ENCODE measurements at regions not wholly inside any gene's neighbourhood (a gene's known extent, or its start where the extent isn't known, plus 50 kb on each side); places are given as distances from the start of the nearest gene placed in this dataset.
"Not testable (repeated sequence)": the region's sequence is repeated elsewhere in the genome, so short reads cannot be mapped to it uniquely, and the experiment has no call there.

DNA sequence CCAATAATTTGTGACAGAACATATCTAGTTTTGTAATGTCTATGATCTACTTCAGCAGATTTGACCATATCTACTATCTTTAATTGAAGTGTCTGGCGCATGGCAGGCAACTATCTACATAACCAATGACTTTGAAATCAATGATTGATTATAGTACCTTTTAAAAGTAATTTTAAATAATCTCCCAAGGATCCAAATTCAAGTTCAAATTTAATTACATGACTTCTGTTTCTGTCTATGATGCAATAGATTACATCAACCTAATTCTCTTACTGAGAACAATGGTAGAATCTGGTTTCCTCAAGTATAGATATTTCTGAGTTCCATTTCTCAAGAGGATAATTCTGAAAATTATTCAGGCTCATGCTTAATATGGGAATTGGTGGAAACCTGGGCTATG lies 177.4 kb upstream of the IL15 start:
- no peak for DNase-seq (ENCODE audit: low spot score)

DNA sequence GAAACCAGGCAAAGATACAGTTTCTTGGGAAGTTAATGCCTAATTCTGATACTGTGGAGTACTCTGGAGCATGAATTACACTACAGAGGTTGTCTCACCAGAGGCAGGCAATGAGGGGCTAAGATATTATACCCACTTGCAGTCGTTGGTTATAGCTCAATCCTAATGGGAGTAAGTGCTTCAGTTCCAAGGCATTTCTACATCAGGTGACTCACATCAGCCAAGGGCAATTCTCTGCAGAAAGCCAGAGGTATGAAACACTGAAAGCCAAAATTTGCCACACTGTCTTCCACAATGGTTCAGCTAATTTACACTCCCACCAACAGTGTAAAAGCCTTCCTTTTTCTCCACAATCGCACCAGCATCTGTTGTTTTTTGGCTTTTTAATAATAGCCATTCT lies 174.0 kb upstream of the IL15 start:
- DNase-seq (ENCODE audit: low spot score): no peak

DNA sequence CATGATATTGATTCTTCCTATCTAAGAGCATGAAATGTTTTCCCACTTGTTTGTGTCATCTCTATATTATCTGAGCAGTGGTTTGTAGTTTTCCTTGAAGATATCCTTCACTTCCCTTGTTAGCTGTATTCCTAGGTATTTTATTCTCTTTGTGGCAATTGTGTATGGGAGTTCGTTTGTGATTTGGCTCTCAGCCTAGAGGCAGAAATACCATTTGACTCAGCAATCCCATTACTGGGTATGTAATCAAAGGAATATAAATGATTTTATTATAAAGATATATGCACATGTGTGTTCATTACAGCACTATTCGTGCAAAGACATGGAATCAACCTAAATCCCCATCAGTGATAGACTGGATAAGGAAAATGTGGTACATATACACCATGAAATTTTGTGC lies 172.7 kb upstream of the IL15 start:
- DNase-seq (ENCODE audit: low spot score): no peak

DNA sequence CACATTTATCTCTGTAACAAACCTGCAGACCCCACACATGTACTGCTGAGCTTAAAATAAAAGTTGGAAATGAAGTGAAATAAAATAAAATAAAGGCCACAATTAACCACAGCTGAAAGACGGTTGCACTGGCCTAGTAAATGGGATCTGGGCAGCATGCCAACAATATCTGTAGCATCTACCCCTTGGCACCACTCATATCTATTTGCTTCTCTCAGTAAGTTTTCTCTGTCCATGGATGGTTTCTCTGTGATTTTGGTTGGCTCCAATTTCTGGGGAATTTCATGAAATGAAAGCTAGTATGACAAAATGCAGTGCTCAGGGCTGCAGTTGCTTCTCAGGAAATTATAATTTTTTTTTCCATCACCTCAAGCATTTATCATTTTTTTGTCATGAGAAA lies 172.0 kb upstream of the IL15 start:
- DNase-seq (ENCODE audit: low spot score): no peak

DNA sequence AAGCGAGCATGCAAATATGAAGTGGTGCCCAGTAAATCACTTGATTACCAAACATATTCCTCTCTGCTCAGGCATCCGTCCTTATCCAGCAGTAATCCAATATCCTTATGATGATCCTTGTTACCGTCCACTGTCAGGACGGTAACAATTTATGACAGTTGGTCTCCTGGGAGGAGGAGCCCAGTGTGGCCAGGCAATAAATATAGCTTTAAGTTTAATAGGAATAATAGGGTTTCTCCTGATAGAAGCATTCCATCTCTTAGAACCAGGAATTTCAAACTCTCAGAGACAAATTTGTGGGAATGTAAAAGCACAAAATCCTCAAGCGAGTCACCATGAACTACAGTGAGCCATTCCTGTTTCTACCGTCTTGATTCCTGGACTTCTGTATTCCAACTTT lies 171.2 kb upstream of the IL15 start:
- no peak for DNase-seq (ENCODE audit: low spot score)

DNA sequence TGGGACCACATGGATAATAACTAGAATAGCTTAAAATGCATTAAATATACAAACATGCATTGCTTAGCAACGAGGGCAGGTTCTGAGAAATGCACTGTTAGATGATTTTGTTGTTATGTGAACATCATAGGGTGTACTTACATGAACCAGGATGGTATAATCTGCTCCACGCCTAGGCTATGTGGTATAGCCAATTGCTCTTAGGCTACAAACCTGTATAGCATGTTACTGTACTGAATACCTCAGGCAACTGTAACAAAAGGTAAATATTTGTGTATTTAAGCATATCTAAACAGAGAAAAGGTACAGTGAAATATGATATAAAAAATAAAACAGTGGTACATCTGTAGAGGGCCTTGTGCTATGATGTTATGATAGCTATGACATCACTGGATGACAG lies 169.2 kb upstream of the IL15 start:
- DNase-seq (ENCODE audit: low spot score): no peak

DNA sequence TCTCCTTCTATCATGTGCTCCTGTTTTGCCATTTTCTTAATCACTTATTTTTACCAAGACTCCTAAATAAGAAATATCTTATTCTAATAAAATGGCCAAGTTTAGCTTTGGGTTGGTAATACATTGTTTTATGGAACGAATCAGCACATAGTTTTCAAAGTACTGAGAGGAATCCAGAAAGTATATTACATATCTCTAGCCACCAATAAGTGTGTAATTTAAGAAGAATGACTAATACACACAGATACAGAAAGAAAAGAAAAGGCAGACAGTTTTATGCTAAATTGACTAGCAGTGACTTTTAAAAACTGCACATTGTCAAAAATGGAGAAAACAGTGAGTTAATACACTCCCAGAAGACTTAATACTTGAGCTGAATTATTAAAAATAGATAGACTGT lies 167.0 kb upstream of the IL15 start:
- no peak for DNase-seq (ENCODE audit: low spot score)

DNA sequence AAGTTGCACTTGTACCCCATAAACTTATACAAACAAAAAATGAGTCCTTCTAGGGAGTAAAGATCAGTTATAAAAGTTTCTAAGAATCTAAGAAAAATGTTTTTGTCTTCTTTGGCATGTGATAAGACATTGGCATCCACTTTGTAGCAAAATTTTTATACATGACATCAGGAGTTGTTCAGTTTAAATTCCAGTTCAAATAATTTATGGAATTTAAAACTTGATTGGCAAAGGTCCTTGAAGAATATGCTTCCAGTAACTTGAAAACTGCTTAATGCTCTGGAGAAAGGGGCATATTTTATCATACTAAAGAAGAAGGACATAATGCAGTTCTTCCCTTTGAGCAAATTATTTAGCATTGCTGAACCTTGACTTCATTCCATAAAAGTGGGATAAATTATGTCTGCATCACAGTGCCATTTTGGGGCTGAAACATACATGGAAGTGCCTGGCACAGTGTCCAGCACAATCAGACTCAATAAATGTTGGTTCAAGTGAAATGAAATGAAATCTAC lies 163.3 kb upstream of the IL15 start:
- no peak for DNase-seq (ENCODE audit: low spot score)

DNA sequence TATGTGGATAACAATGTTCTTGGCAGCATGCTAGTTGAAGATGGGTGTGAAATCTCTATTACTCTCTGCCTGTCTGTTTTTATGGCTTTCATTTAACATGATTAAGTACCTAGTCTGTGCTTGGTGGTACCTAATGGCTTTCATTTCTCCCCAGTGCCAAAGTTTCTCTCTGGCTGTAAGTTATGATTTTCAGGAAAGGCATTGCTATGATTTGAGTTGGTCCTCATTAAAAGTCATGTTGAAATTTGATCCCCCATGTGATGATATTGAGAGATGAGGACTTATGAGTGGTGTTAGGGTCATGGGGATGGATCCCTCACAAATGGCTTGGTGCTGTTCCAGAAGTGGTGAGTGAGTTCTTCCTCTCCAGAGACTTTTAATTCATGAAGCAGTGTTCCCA lies 162.4 kb upstream of the IL15 start:
- no peak for DNase-seq (ENCODE audit: low spot score)

DNA sequence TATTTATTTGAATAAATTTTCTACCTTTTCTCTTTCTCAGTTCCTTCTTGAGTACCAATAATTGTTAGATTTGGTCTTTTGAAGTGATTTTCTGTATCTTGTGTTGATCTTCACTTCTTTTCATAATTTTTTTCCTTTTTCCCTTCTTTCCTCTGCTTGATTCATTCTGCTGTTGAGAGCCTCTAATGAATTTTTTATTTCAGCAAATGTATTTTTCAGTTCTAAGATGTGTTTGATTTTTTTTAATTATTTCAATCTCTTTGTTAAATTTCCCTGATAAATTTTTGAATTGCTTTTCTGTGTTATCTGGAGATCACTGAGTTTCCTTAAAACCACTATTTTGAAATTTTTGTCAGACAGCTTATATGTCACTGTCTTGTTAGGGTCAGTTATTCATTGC lies 155.4 kb upstream of the IL15 start:
- DNase-seq (ENCODE audit: low spot score): no peak

DNA sequence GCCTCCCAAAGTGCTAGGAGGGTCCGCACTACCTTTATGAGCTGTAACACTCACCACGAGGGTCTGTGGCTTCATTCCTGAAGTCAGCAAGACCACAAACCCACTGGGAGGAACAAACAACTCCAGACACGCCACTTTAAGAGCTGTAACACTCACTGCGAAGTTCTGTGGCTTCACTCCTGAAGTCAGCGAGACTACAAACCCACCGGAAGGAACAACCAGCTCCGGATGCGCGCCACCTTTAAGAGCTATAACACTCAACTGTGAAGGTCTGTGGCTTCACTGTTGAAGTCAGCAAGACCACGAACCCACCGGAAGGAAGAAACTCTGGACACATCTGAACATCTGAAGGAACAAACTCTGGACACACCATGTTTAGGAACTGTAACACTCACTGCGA lies 152.1 kb upstream of the IL15 start:
- DNase-seq (ENCODE audit: low spot score): not testable (repeated sequence)

DNA sequence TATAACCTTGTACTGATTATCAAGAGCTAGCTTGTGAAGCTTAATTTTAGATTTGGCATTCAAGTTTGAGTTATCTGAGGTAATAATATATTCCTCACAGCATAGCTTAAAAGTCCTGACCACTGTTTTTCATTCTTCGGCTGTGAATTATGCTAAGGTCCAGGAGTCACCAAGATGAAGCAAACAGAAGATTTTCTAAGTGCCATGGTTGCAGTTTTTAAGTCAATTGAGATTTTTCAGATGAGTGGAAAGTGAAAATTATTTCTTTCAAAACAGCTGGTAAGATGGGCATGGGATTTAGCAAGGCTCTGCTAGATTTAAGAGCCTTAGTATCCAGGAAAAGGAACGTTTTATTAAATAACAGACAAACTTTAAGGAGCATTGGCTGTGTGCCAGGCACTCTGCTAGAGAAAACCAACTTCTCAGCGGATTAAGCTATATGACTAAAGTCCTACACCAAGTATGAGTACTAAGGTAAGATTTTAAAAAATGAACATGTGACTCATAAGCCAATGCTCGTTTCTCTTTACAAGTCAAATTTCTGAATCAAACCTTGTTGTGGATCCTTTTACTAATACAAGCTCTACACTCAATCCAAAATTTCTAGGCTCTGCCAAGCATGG lies 149.9 kb upstream of the IL15 start:
- no peak for DNase-seq (ENCODE audit: low spot score)

DNA sequence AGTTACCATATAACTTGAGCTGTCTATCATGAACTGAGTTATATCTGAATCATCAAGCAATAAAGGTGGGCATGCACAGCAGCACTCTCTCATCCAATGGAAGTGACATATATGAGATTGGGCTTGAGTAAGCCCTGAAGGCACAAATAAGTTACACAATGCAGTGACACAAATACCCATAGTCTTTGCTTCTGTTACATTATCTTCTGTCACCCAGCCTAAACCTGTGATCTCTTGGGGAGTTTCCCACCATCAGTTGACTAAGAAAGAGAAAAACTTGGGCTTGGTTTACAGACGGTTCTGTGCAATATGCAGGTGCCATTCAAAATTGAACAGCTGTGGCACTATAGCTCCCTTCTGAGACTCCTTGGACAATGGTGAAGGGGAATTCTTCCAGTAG lies 138.8 kb upstream of the IL15 start:
- DNase-seq (ENCODE audit: low spot score): no peak

DNA sequence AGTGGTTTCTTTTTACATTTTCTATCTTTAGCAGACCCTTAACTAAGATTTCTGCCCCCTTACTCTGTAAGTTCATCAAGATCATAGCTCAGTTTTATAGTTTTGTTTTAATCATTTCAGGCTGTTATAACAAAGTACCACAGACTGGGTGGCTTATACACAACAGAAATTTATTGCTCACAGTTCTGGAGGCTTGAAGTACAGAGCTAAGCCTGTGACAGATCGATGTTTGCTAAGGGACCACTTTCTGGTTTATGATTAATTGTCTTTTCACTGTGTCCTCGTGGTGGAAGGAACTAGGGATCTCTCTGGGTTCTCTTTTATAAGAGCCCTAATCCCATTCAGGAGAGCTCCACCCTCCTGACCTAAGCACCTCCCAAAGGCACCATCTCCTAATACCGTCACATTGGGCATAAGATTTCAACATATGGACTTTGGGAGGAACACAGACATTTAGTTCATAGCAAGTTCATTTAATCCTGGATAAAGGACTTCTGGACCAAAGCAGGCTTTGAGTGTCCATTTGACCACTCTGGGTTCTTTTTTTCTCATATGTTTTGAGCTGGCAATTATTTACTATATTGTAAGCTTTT lies 137.0 kb upstream of the IL15 start:
- no peak for DNase-seq (ENCODE audit: low spot score)

DNA sequence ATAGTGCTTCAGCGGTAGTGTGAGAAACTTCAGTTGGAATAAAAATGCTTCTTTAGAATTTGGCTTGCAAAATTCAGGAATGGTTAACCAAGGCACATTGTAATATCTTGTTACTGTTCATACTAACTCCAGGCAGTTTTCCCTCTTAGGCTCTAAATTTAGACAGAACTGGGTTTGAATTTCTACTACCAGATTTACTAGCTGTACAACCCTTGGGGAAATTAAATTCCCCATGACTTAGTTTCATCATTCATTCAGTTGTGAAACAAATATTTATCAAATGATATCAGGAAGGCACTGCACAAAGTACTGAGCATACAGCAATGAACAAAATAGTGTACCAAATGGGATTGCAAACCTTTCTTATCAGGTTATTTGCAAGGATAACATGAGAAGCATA lies 135.0 kb upstream of the IL15 start:
- no peak for DNase-seq (ENCODE audit: low spot score)

DNA sequence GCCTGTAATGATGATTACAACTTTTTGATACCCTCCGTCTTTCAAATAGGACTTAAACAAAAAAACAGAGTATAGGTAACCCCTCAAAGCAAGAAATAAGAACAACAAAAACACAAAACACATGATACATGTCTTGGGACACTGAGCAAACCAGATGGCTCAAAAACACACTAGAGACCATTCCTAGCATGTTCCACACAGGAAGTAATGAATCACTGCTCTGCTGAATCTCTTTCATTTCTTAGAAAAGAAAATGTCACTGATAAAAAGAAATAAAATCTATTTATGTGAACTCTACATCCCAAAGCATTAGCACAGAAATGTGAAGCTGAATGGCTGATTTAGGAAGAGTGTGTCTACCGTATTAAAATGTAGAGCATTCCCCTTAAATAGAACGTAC lies 134.5 kb upstream of the IL15 start:
- no peak for DNase-seq (ENCODE audit: low spot score)

DNA sequence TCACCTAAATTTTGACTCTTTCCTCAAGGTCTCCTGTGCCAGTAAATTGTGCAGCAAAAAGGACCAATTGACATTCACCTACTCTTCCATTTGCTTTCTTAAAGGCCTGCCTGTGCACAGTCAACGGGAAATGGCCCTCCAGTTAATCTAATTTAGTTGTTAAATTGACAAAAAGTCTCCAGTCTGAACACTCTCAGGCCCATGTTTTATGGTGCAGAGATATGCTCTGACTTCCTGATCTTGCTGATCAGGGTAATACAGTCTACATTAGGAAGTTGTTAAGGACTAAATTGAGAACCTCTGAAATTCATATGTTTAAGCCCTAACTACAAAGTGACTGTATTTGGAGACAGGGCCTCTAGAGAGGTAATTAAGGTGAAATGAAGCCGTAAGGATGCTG lies 133.6 kb upstream of the IL15 start:
- DNase-seq (ENCODE audit: low spot score): no peak

DNA sequence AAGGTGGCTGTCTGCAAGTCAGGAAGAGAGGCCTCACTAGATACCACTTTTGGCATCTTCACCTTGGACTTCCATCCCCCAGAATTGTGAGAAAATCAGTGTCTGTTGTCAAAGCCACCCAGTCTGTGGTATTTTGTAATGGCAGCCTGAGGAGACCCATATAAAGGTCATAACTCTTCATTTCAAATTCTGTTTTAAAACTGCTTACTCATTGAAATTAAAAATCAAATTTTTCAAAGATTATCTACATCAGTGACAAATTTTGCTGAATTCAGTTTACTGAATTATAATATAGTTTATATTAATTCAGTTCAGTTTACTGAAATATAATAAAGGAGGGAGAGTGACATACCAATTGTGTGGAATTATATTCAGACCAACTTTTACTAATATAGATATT lies 133.1 kb upstream of the IL15 start:
- DNase-seq (ENCODE audit: low spot score): no peak

DNA sequence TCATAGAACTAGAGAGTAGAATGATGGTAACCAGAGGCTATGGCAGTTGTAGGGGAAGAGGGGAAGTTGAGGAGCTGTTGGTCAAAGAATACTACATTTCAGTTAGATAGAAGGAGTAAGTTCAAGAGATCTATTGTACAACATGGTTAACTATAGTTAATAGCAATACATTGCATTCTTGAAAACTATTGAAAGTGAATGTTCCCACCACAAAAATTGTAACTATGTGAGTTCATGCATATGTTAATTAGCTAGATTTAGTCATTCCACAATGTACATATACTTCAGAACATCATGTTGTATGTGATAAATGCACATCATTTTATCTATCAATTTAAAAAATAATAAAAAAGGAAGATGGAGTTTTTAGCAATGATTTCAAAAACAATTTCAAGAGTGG lies 125.3 kb upstream of the IL15 start:
- no peak for DNase-seq (ENCODE audit: low spot score)

DNA sequence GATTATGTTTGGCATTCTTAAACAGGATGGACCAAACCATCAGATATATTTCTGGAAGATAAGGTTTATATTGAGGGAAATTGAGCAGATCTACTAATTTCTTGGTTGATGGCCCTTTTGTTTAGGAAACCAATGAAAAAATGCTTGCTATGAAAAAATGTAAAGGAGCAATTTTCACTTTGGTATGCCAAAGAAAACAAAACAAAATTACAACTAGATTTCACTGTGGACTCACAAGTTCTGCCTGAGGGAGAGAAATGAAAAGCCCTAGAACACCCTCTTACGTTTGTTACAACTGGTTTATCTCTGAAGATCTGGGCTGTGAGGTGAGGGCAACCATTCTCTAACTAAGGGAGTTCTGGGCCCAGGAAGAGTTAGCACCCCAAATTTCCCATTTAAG lies 122.5 kb upstream of the IL15 start:
- no peak for DNase-seq (ENCODE audit: low spot score)

DNA sequence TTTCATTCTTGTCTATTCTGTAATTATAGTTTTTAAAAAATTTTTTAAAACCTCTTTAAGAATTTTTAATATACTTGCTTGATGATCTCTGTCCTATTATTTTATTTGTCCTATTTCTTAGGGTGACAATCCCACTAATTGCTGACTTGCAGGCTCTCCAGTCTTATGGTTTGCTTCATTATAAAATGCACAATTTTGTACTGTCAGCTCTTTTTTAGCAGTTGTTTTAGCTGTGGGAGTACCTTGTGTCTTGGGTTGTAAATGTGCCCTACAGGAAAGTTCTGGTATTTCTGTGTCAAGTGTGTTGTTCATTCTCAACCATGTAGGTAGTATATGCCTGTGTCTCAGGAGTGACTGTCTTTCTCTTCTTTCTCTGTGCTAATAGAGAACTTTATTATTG lies 118.2 kb upstream of the IL15 start:
- DNase-seq (ENCODE audit: low spot score): no peak

DNA sequence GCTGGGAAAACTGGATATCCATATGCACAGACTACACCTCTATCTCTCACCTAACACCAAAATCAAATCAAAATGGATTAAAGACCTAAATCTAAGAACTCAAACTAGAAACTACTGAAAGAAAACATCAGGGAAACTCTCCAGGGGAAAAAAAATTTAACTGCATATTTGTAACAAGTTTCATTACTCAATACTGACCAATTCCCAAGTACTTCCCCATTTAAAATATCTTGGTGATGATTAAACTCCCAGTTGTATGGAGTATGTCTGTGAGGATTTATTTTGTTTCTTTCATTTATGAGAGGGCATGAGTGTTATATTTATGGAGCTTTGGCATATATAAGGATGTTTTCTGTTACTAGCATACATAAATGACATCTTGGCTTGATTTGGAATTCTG lies 112.3 kb upstream of the IL15 start:
- no peak for DNase-seq (ENCODE audit: low spot score)

DNA sequence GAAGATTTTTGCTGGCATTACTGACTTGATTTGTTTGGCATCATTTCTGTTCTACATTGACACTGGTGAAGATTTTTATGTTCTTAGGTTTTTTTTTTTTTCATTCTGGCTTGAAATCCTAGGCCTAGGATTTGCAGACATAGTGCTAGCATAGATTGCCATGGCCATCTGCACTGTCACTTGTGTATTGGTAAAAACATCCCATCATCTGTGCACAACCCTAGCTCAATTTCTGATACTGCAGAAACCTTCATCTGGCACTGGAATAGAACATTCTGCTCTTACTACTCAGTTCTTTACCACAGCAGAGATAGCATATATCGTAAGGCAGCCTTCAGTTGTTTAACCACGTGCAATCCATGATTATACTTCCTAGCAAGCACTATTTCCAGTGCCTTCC lies 111.5 kb upstream of the IL15 start:
- DNase-seq (ENCODE audit: low spot score): no peak

DNA sequence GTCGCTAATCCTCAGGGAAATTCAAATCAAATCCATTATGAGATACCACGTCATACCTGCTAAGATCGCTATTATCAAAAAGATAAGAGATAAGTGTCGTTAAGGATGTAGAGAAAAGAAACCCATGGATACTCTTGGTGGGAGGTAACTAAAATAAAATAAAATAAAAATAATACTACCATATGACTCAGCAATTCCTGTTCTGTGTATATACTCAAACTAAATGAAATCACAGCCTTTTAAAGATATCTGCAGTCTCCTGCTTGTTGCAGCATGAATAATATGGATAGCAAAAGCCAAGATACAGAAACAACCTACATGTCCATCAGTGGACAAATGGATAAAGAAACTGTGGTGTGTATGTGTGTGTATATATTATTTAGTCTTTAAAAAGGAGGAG lies 105.8 kb upstream of the IL15 start:
- no peak for DNase-seq (ENCODE audit: low spot score)
